ENCODE measurements at regions not wholly inside any gene's neighbourhood (a gene's known extent, or its start where the extent isn't known, plus 50 kb on each side); places are given as distances from the start of the nearest gene placed in this dataset.

DNA sequence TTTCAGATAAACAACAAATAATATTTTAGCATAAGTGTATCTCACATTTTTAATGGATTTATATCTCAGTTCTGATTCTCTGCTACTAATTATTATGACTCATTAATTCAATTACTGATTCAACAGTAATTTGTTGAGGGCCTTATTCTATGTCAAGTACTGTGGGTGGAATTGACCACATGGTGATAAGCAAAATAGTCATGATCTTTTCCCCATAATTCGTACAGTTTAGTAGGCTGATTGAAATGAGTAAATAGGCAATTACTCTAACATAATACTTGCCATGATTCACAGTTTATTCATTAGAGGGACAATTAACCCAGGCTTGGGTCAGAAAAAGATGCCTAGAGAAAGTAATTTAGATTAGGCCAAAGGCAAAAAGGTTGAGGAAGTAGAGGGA is 60.9 kb upstream of the SLC4A7 start:
- DNase-seq (ENCODE audit: low read depth) = no peak
- no peak overlapping the region for H3K4me3 ChIP-seq (ENCODE audit: low read depth, low read length)
- TF ChIP-seq, protein P1, sequence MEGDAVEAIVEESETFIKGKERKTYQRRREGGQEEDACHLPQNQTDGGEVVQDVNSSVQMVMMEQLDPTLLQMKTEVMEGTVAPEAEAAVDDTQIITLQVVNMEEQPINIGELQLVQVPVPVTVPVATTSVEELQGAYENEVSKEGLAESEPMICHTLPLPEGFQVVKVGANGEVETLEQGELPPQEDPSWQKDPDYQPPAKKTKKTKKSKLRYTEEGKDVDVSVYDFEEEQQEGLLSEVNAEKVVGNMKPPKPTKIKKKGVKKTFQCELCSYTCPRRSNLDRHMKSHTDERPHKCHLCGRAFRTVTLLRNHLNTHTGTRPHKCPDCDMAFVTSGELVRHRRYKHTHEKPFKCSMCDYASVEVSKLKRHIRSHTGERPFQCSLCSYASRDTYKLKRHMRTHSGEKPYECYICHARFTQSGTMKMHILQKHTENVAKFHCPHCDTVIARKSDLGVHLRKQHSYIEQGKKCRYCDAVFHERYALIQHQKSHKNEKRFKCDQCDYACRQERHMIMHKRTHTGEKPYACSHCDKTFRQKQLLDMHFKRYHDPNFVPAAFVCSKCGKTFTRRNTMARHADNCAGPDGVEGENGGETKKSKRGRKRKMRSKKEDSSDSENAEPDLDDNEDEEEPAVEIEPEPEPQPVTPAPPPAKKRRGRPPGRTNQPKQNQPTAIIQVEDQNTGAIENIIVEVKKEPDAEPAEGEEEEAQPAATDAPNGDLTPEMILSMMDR (IDR thresholded peaks at IDR 0.05; ENCODE audit: control insufficient read depth, extremely low read depth, insufficient read depth) = no peak

DNA sequence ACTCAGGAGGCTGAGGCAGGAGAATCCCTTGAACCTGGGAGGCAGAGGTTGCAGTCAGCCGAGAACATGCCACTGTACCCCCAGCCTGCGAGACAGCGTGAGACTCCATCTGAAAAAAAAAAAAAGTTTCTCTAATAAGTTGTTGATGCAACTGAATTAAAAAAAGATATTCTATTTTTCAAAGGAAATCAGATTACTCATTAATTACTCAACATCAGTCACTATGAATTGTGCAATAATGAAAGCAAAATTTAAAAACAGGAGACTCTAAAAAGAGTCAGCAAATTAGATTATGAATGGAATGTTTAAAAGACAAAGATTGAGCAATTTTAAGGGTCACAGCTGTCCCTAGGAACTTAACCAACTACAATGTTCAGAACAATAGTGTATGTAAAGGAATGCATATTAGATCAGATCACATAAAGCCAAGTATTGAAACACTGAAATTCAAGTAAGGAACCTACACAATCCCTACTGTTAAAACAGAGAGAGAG is 60.2 kb upstream of the SLC4A7 start:
- no peak for DNase-seq (ENCODE audit: low read depth)
- TF ChIP-seq, protein P1 (IDR thresholded peaks at IDR 0.05; ENCODE audit: control insufficient read depth, extremely low read depth, insufficient read depth) = no peak
- H3K4me3 ChIP-seq (ENCODE audit: low read depth, low read length) = no peak overlapping the region

DNA sequence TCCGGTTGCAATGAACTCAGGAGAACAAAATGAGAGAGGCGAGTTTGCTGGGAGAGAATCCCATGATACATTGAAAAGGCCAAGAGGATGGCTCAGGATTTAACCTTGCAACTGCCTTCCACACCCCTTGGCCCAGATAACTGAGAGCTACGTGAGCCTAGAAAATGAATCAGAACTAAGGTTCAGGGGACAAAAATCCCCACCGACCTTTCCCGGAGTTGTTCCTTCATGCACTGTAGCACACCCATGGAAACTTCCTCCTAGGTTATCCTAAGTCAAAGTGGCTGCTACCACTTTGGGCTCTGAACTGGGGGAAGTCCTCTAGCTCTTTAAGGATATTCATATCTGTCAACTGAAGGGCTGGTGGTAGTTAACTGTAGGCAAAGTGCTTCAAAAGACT is 58.3 kb upstream of the SLC4A7 start:
- no peak overlapping the region for H3K4me3 ChIP-seq (ENCODE audit: low read depth, low read length)
- no peak for DNase-seq (ENCODE audit: low read depth)
- TF ChIP-seq, protein P1 (IDR thresholded peaks at IDR 0.05; ENCODE audit: control insufficient read depth, extremely low read depth, insufficient read depth) = no peak

DNA sequence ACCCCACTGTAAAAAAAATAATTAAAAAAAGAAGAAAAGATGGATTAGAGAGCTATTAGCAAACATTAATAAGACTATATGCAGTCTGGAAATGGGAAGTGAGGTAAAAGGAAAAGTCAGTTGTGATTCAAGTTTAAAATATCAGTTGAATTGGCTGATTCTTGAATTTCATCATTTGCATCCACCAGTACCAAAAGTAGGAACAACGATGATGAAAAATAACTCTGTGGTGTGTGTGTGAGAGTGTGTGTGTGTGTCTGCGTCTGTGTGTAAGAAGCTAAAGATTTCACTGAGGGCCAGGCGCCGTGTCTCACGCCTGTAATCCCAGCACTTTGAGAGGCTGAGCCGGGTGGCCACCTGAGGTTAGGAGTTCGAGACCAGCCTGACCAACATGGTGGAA is 56.0 kb upstream of the SLC4A7 start:
- TF ChIP-seq, protein P1 (IDR thresholded peaks at IDR 0.05; ENCODE audit: control insufficient read depth, extremely low read depth, insufficient read depth) = no peak
- no peak overlapping the region for H3K4me3 ChIP-seq (ENCODE audit: low read depth, low read length)
- no peak for DNase-seq (ENCODE audit: low read depth)

DNA sequence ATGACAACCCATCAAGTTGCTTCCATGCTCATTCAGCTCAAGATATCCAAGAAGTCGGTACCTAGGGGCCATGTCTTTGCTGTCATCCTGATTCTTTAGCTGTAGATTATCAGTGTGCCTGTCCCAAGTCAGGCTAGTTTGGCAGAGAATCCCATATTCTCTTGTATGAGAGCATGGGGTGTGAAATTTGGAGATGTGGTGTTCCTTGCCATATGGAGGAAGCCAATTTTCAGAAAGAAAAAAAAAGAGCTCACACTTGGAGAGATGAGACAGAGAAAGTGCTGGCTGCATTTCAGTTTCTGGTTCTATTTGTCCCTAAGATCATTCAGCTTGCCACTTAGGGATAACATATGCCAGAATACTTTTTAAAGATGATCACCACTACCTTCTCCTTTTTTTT is 52.3 kb upstream of the SLC4A7 start:
- no peak overlapping the region for H3K4me3 ChIP-seq (ENCODE audit: low read depth, low read length)
- TF ChIP-seq, protein P1 (IDR thresholded peaks at IDR 0.05; ENCODE audit: control insufficient read depth, extremely low read depth, insufficient read depth) = no peak
- DNase-seq (ENCODE audit: low read depth) = no peak

DNA sequence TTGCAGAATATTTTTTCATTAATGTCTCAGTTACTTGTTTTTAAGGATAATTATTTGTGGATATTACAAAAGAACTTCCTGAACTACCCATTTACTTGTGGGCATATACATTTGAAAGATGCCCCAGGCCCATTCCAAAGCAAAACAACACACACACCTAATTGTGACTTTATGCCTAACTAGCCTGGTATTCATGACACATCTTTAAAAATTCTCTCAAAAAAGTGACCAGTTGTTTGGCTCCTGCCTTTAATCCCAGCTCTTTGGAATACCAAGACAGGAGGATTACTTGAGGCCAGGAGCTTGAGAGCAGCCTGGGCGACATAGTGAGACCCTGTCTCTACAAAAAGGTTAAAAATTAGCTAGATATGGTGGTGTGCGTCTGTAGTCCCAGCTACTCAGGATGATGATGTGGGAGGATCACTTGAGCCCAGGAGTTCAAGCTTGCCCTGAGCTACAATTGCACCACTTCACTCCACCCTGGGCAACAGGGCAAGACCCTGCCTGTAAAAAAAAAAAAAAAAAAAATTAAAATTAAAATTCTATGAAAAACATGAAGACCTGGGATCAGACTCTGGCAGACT is 51.7 kb upstream of the SLC4A7 start:
- no peak for DNase-seq (ENCODE audit: low read depth)
- TF ChIP-seq, protein P1 (IDR thresholded peaks at IDR 0.05; ENCODE audit: control insufficient read depth, extremely low read depth, insufficient read depth) = no peak
- H3K4me3 ChIP-seq (ENCODE audit: low read depth, low read length) = no peak overlapping the region

Data from LNCaP clone FGC (cell line).